K562 (cell line): ENCODE measurements at regions not wholly inside any gene's neighbourhood (a gene's known extent, or its start where the extent isn't known, plus 50 kb on each side); places are given as distances from the start of the nearest gene placed in this dataset.

Experiments used
- ATAC-seq: fragments of 200-7000 bp; cut with Tn5 transposase; 3 replicates; pipeline ENCODE4 v1.9.1; 2020; ENCODE audit warnings: moderate library complexity
- BruUV-seq: library from RNA; stranded (reverse); fragments of 400-500 nt; replicated peaks from 2 replicates; lab custom pipeline; 2021; lab: Mats Ljungman, UMichigan
- CTCF ChIA-PET: fragments of 300-600 bp; formaldehyde crosslinking; extraction: SDS; loops from one replicate; lab custom pipeline; 2021; ENCODE audit warnings: low intra/inter-chr PET ratio; lab: Yijun Ruan, JAX
- POLR2A ChIA-PET: fragments of 300-600, 350-650 bp; sonication (Branson Sonifier 250); formaldehyde crosslinking; extraction: SDS; loops from one replicate; lab custom pipeline; 2021; ENCODE audit warnings: antibody characterized with exemption, inconsistent platforms; lab: Yijun Ruan, JAX
- DNase-seq, 4 experiments: peaks; one replicate each; pipeline versions ENCODE4 v3.0.0 to v3.0.0-alpha.2; 2011 to 2018; ENCODE audit warnings: low spot score in 3 of 4, mixed read lengths in 3 of 4; ENCODE audit errors: extremely low read depth in 1 of 4
- FAIRE-seq: peaks from 2 replicates; lab custom pipeline; 2011; peaks lifted over from hg19 to GRCh38; lab: Jason Lieb, UNC
- H2AFZ ChIP-seq: 2 replicates; pipeline ENCODE4 v1.6.0; 2011; ENCODE audit warnings: low read depth, low read length, control low read depth, inconsistent platforms
- H3K27ac ChIP-seq: fragments of 200-600 bp; 3 replicates; pipeline ENCODE4 v1.8.0; 2011; ENCODE audit warnings: low read depth, mild to moderate bottlenecking, control low read depth, inconsistent platforms, low read length, moderate library complexity, mixed read lengths; ENCODE audit errors: extremely low read depth
- H3K27me3 ChIP-seq, 2 experiments: fragments of 300-600 bp in 1 of 2; 2 replicates in 1 of 2; 3 replicates in 1 of 2; pipeline versions ENCODE4 v1.6.0 to v1.8.0; 2011; ENCODE audit warnings: inconsistent platforms in 2 of 2, low read length in 2 of 2, mild to moderate bottlenecking in 1 of 2, mixed read lengths in 1 of 2, moderate library complexity in 1 of 2; ENCODE audit not compliant: control insufficient read depth in 2 of 2, insufficient read depth in 2 of 2
- H3K36me3 ChIP-seq: fragments of 300-600 bp; 3 replicates; pipeline ENCODE4 v1.8.0; 2011; ENCODE audit warnings: mild to moderate bottlenecking, low read length, inconsistent platforms; ENCODE audit not compliant: control insufficient read depth, insufficient read depth
- H3K4me1 ChIP-seq, 2 experiments: fragments of 200-600 bp in 1 of 2; replicated peaks in 1 of 2; 2 replicates in 1 of 2; 3 replicates in 1 of 2; pipeline versions ENCODE4 v1.5.1 to v1.8.0; 2011; ENCODE audit warnings: inconsistent platforms in 2 of 2, low read length in 2 of 2, mild to moderate bottlenecking in 1 of 2, mixed read lengths in 1 of 2, moderate library complexity in 1 of 2; ENCODE audit not compliant: control insufficient read depth in 2 of 2, insufficient read depth in 2 of 2
- H3K4me2 ChIP-seq: 2 replicates; pipeline ENCODE4 v1.6.1; 2011; ENCODE audit warnings: low read length, control low read depth, inconsistent platforms, mixed read lengths; ENCODE audit not compliant: insufficient read depth
- H3K4me3 ChIP-seq: fragments of 200-600 bp; sonication (generic), shearing (Covaris generic); 2 replicates; pipeline ENCODE4 v1.5.1; 2016; ENCODE audit warnings: control low read depth, inconsistent platforms
- H3K79me2 ChIP-seq: fragments of 200-600 bp; 3 replicates; pipeline ENCODE4 v1.8.0; 2011; ENCODE audit warnings: low read length, inconsistent platforms; ENCODE audit not compliant: control insufficient read depth, insufficient read depth
- H3K9ac ChIP-seq, 2 experiments: 2 replicates each; pipeline versions ENCODE4 v1.6.0 to v1.6.1; 2011; ENCODE audit warnings: low read depth in 2 of 2, low read length in 2 of 2, control low read depth in 1 of 2, inconsistent platforms in 1 of 2, mild to moderate bottlenecking in 1 of 2, mixed read lengths in 1 of 2; ENCODE audit not compliant: insufficient read depth in 1 of 2
- H3K9me1 ChIP-seq: one replicate; pipeline ENCODE4 v1.6.0; 2011; ENCODE audit warnings: inconsistent platforms, mild to moderate bottlenecking, low read length, moderate library complexity; ENCODE audit not compliant: control insufficient read depth, insufficient read depth
- H3K9me3 ChIP-seq: replicated peaks from 2 replicates; pipeline ENCODE4 v1.5.1; 2011; ENCODE audit warnings: low read depth, low read length, inconsistent platforms; ENCODE audit not compliant: control insufficient read depth, insufficient read depth
- H4K20me1 ChIP-seq: replicated peaks from 2 replicates; pipeline ENCODE4 v1.6.1; 2011; ENCODE audit warnings: low read length, inconsistent platforms, mixed read lengths; ENCODE audit not compliant: control insufficient read depth, insufficient read depth
- ARID4B ChIP-seq: sonication (generic); formaldehyde crosslinking; IDR thresholded peaks from 2 replicates; pipeline ENCODE4 v1.8.0; 2022; ENCODE audit warnings: mild to moderate bottlenecking, missing genetic modification reagents
- C11orf30 ChIP-seq: fragments of 450-650 bp; IDR thresholded peaks from 2 replicates; pipeline ENCODE4 v1.6.1; 2016; ENCODE audit warnings: low read depth, mild to moderate bottlenecking
- KDM5B ChIP-seq: fragments of 200-600 bp; sonication (generic); IDR thresholded peaks from 2 replicates; pipeline ENCODE4 v1.6.1; 2012; ENCODE audit warnings: low read depth, mild to moderate bottlenecking, moderate library complexity, low read length, control low read depth, inconsistent platforms; ENCODE audit not compliant: insufficient replicate concordance
- MBD1 ChIP-seq: fragments of 250-450 bp; sonication (Bioruptor Pico); IDR thresholded peaks from 2 replicates; pipeline ENCODE4 v1.8.0; 2022; ENCODE audit warnings: inconsistent platforms
- ZBTB17 ChIP-seq: fragments of 450-650 bp; formaldehyde crosslinking; IDR thresholded peaks from 2 replicates; pipeline ENCODE4 v1.4.0; 2020; ENCODE audit warnings: mild to moderate bottlenecking
- ZFP36 ChIP-seq: fragments of 150-350 bp; IDR thresholded peaks from 2 replicates; pipeline ENCODE4 v1.6.1; 2018; ENCODE audit warnings: low read length, low read depth; ENCODE audit not compliant: partially characterized antibody
- WGBS: fragments of 100-300 bp; shearing (Covaris generic); methylation state at CpG from one replicate; pipeline ENCODE4 v1.1.6; 2016; ENCODE audit warnings: low coverage, mixed read lengths; ENCODE audit not compliant: insufficient coverage; ENCODE audit errors: missing lambda C conversion rate; 5-methylcytosine and 5-hydroxymethylcytosine counted together
- in situ Hi-C: fragments of 300-500 bp; cut with MboI; formaldehyde crosslinking; loops from 4 replicates; pipeline ENCODE4 v1.15.0; 2018; ENCODE audit warnings: inconsistent platforms, mixed read lengths
- intact Hi-C: fragments of 100-400 bp; cut with micrococcal nuclease; formaldehyde crosslinking; loops from 2 replicates; pipeline ENCODE4 v1.14.2; 2022

GRCh38 chr6:135692426-135692825, 159.1 kb upstream of the PDE7B start:
- no TSS peak for BruUV-seq
- no peak overlapping the region for H3K4me2 ChIP-seq
- H3K9me1 ChIP-seq, result no peaks in the 10 kb centered on the region
- WGBS, result 0% methylated on average over 2 of the region's 2 CpGs
- H3K27me3 ChIP-seq, result no peaks in the 10 kb centered on the region; a peak in 1 of 5 replicates
- ATAC-seq (no peak), DNase-seq (no peak), FAIRE-seq (no peak)
- no peak overlapping the region for H3K27ac ChIP-seq
- no peak for TF ChIP-seq ZBTB17 (CRISPR knock-in tag)
- TF ChIP-seq C11orf30, result no peak
- H3K9me3 ChIP-seq, result no peaks in the 10 kb centered on the region
- no peaks in the 10 kb centered on the region for H3K79me2 ChIP-seq
- in situ Hi-C loops (no loop called here), intact Hi-C loops (no loop called here)
- H2AFZ ChIP-seq, result no peak overlapping the region
- H3K4me1 ChIP-seq, result no peaks in the 10 kb centered on the region
- ChIA-PET CTCF (no interaction called here), POLR2A (interaction anchor here (0.7 kb wide), 1 partner anchor 43 kb away, joined by 3 read pairs; no protein-coding TSS in a partner anchor)
- no peaks in the 10 kb centered on the region for H3K36me3 ChIP-seq
- no peak overlapping the region for H3K9ac ChIP-seq
- H4K20me1 ChIP-seq, result no peaks in the 10 kb centered on the region
- no peak overlapping the region for H3K4me3 ChIP-seq

GRCh38 chr6:135693811-135694370, 157.6 kb upstream of the PDE7B start:
- ChIA-PET POLR2A (interaction anchor here (0.6 kb wide), 1 partner anchor 39 kb away, joined by 3 read pairs; no protein-coding TSS in a partner anchor), CTCF (no interaction called here)
- H3K4me3 ChIP-seq, result no peak overlapping the region
- H3K9me3 ChIP-seq, result no peaks in the 10 kb centered on the region
- ATAC-seq (no peak), FAIRE-seq (no peak), DNase-seq (no peak)
- H3K79me2 ChIP-seq, result no peaks in the 10 kb centered on the region
- no peak overlapping the region for H3K4me2 ChIP-seq
- 3% methylated on average over 7 of the region's 7 CpGs for WGBS
- in situ Hi-C loops, result no loop called here
- H3K36me3 ChIP-seq, result no peaks in the 10 kb centered on the region
- no peak overlapping the region for H2AFZ ChIP-seq
- H3K9me1 ChIP-seq, result no peaks in the 10 kb centered on the region
- intact Hi-C loops, result no loop called here
- no peak overlapping the region for H3K27ac ChIP-seq
- no peaks in the 10 kb centered on the region; a peak in 1 of 5 replicates for H3K27me3 ChIP-seq
- BruUV-seq, result no TSS peak
- no peaks in the 10 kb centered on the region for H3K4me1 ChIP-seq
- no peak overlapping the region for H3K9ac ChIP-seq
- H4K20me1 ChIP-seq, result no peaks in the 10 kb centered on the region
- TF ChIP-seq KDM5B (no peak), MBD1 (no peak), ZFP36 (no peak), ARID4B (CRISPR knock-in tag) (no peak)
